GDM1 (cell line): ENCODE measurements at regions not wholly inside any gene's neighbourhood (a gene's known extent, or its start where the extent isn't known, plus 50 kb on each side); places are given as distances from the start of the nearest gene placed in this dataset.
"Not testable (repeated sequence)": the region's sequence is repeated elsewhere in the genome, so short reads cannot be mapped to it uniquely, and the experiment has no call there.

ENCODE experiments used
- DNase-seq: peaks from one replicate; lab custom pipeline; 2025; lab: John Stamatoyannopoulos, UW

GRCh38 chr2:182548031-182548950 lies 121.5 kb upstream of the PDE1A start:
- no peak for DNase-seq

GRCh38 chr2:182550234-182550633 lies 123.4 kb upstream of the PDE1A start:
- DNase-seq = no peak

DNA sequence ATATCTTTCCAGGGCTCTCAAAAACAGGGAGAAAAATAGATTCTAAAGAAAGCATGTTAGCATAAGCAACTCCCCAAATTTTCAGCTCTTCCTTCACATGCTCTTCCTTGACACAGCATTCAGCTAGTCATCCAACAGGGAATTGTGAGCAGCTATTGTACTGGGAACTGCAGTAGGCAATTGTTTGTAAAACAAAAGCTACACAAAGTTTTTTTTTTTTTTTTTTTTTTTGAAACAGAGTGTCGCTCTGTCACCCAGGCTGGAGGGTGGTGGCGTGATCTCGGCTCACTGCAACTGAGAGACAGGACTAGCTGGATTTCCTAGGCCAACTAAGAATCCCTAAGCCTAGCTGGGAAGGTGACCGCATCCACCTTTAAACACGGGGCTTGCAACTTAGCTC lies 125.4 kb upstream of the PDE1A start:
- DNase-seq = not testable (repeated sequence)

GRCh38 chr2:182552785-182553184 lies 125.9 kb upstream of the PDE1A start:
- DNase-seq = not testable (repeated sequence)

DNA sequence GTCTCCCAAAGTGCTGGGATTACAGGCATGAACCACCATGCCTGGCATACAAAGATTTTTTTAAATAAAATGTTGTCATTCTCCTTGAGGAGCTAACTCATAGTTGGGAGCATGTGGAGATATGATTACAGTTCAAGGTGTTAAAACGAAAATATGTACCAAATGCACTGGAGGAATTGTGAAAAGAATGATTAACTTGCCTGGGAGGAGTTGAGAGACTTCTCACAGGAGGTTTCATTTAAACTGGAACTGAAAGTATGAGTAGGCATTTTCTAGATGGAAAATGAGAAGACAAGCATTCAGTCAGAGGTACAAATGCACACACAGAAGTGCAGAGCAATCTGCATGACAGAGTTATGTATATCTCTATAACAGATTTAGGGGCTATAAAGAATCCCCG lies 126.6 kb upstream of the PDE1A start:
- no peak for DNase-seq

DNA sequence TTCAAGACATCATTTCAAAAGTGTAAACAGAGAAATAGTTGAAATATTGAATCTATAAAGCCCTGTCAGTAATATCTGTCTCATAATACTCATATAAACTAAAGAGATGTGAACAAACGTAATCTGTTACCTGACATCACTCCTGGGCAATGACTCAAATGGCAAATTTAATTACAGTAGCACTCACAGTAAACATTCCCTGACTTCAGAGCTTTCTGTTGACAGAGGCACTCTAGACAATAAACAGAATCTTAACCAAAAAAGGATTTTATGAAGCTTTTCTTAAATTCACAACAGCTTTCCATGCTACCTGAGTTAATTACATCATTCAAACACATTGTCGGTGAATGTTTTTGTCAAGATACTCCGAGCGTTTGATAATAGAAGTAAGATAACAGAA lies 128.1 kb upstream of the PDE1A start:
- DNase-seq = no peak

- DNase-seq = no peak
Observed at GRCh38 chr2:182558564-182558963, 131.7 kb upstream of the PDE1A start.

DNA sequence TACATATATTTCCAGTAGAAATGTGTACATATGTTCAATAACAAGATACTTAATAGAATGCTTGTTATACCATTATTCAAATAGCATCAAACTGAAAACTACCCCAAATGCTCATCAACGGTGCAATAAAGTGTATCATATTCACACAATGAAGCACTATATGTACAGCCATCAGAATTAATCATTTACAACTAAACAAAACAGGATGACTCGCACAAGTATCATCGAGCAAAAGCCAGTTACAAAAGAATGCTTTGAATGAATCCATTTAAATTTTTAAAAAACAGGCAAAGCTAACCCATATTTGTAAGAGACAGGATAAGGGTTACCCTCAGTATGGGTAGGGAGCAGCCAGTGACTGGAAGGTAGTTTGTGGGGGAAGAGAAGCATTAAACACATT lies 132.8 kb upstream of the PDE1A start:
- no peak for DNase-seq

GRCh38 chr2:182565911-182566567 lies 139.2 kb upstream of the PDE1A start:
- no peak for DNase-seq

DNA sequence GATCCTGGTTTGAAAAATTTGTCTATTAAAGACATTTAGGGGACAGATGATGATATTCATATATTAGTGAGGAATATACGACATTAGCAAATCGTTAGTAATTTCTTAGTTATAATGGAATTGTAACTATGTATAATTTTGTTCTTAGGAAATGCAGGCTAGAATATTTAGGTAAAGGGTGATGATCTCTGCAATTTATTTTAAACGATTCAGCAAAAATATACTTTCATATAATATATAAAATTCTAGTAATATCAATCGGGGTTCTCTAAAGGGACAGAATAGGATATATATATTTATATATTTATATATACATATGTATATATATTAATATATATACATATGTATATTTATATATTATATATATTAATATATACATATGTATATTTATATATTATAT lies 142.5 kb upstream of the DNAJC10 start:
- no peak for DNase-seq

GRCh38 chr2:182577816-182578215 lies 138.2 kb upstream of the DNAJC10 start:
- no peak for DNase-seq

- no peak for DNase-seq
Observed at GRCh38 chr2:182581196-182581935, 134.7 kb upstream of the DNAJC10 start.

DNA sequence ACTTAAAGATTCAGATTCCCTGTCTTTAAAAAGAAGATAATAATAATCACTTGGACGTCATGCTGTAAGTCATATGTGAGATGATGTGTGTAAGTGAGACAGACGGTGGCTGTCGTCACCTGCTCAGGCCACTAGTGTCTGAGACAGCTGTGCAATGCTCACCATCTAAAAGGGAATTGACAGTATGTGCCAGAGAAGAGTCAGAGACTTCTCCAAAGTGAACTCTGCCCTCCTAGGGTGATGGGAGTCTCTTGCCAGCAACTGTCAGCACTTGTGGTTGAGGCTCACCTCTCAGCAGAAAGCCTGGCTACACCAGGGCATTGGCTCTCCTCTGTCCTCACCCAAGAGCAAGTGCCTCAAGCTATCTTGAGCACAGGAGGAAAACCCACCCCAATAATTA lies 131.6 kb upstream of the DNAJC10 start:
- no peak for DNase-seq

DNA sequence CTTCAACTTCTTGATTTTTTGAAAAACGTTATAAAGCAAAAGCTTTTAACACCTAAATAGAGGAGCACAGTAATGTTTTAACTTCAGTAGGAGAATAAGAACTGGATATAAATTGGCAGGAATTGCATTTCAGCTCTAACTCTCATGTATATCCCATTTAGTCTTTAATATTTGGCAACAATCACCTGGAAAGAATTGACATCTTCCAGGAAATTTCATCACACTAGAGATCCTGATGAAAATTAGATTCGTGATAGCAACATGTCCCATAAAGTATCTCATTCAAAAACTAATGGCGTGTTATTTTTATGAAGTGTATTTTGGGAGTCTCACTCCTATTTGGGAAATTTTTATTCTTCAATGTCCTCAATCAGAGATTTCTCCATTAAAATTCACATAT lies 131.1 kb upstream of the DNAJC10 start:
- no peak for DNase-seq

- no peak for DNase-seq
Observed at GRCh38 chr2:182585430-182585829, 130.6 kb upstream of the DNAJC10 start.

GRCh38 chr2:182586426-182586825 lies 129.6 kb upstream of the DNAJC10 start:
- DNase-seq = no peak

GRCh38 chr2:182587831-182588230 lies 128.2 kb upstream of the DNAJC10 start:
- DNase-seq = no peak

DNA sequence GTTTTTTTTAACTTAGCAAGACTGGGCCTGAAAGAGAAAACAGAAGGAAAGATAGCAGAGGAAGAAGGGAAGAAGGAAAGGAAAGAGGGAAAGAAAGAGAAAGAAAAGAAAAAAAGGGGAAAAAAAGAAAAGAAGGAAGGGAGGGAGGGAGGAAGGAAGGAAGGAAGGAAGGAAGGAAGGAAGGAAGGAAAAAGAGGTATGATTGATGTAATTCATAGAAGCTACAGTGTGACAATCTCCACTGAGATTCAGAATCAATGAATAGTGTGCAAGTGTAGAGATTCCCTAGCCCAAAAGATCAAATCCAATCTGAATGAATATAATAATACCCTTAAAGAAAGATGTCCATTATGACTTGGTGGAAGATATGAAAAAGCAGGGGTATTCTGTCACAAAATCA lies 126.9 kb upstream of the DNAJC10 start:
- DNase-seq = no peak

- no peak for DNase-seq
Observed at GRCh38 chr2:182591774-182592173, 124.3 kb upstream of the DNAJC10 start.

GRCh38 chr2:182592691-182593393 lies 123.2 kb upstream of the DNAJC10 start:
- no peak for DNase-seq

- no peak for DNase-seq
Observed at GRCh38 chr2:182593394-182593975, 122.6 kb upstream of the DNAJC10 start.

DNA sequence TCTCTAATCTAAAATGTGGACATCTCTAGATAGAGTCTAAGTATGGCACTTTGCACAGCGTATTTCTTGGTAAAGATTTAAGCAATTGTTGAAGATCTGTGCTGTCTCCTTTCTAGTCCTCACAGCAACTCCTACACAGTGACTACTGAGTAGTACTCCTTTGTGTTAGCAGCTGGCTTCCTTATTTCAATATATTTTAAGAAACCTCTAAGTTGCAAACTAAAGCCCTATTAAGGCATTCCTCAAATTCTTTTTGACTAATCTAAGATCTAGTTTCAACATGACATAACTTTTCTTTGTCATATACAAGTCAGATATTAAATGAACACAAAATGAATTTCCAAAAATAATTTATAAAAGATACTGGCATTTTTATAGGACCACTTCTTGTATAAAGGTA lies 121.8 kb upstream of the DNAJC10 start:
- no peak for DNase-seq
